ENCODE measurements at regions not wholly inside any gene's neighbourhood (a gene's known extent, or its start where the extent isn't known, plus 50 kb on each side); places are given as distances from the start of the nearest gene placed in this dataset.

GRCh38 chr3:104523136-104523535, 843.6 kb upstream of the ALCAM start:
- Mint-ChIP-seq H3K4me1 (no peaks in the 10 kb centered on the region), H3K9me3 (peaks cover 3% of the 10 kb centered on the region), H3K4me3 (no peak overlapping the region), H3K36me3 (no peaks in the 10 kb centered on the region), H3K27me3 (no peaks in the 10 kb centered on the region), H3K27ac (no peak overlapping the region)
- no peak for DNase-seq

- DNase-seq: no peak
- Mint-ChIP-seq H3K36me3 (no peaks in the 10 kb centered on the region), H3K27me3 (peaks cover 3% of the 10 kb centered on the region), H3K27ac (no peak overlapping the region), H3K4me3 (no peak overlapping the region), H3K4me1 (no peaks in the 10 kb centered on the region), H3K9me3 (no peaks in the 10 kb centered on the region)
These were observed 839.8 kb upstream of the ALCAM start for GRCh38 chr3:104526901-104527401.

- Mint-ChIP-seq H3K4me1 (no peaks in the 10 kb centered on the region), H3K9me3 (peaks cover 8% of the 10 kb centered on the region), H3K4me3 (no peak overlapping the region), H3K27ac (no peak overlapping the region), H3K27me3 (peaks cover 3% of the 10 kb centered on the region), H3K36me3 (no peaks in the 10 kb centered on the region)
- DNase-seq: no peak
These were observed 835.8 kb upstream of the ALCAM start for GRCh38 chr3:104530934-104531333.

- Mint-ChIP-seq H3K4me3 (no peak overlapping the region), H3K27me3 (no peaks in the 10 kb centered on the region), H3K27ac (no peak overlapping the region), H3K4me1 (no peaks in the 10 kb centered on the region), H3K36me3 (no peaks in the 10 kb centered on the region), H3K9me3 (peaks cover 8% of the 10 kb centered on the region)
- DNase-seq: no peak
These were observed 830.0 kb upstream of the ALCAM start for GRCh38 chr3:104536715-104537114.

GRCh38 chr3:104537323-104537722, 829.4 kb upstream of the ALCAM start:
- H3K4me1 Mint-ChIP-seq: no peaks in the 10 kb centered on the region
- H3K9me3 Mint-ChIP-seq: peaks cover 5% of the 10 kb centered on the region
- H3K36me3 Mint-ChIP-seq: no peaks in the 10 kb centered on the region
- no peak for DNase-seq
- H3K4me3 Mint-ChIP-seq: no peak overlapping the region
- no peaks in the 10 kb centered on the region for H3K27me3 Mint-ChIP-seq
- H3K27ac Mint-ChIP-seq: no peak overlapping the region

GRCh38 chr3:104546301-104546700, 820.4 kb upstream of the ALCAM start:
- peaks cover 4% of the 10 kb centered on the region for H3K27me3 Mint-ChIP-seq
- H3K4me1 Mint-ChIP-seq: no peaks in the 10 kb centered on the region
- no peaks in the 10 kb centered on the region for H3K9me3 Mint-ChIP-seq
- DNase-seq: no peak
- no peak overlapping the region for H3K27ac Mint-ChIP-seq
- H3K4me3 Mint-ChIP-seq: no peak overlapping the region
- no peaks in the 10 kb centered on the region for H3K36me3 Mint-ChIP-seq

GRCh38 chr3:104547031-104547430, 819.7 kb upstream of the ALCAM start:
- H3K36me3 Mint-ChIP-seq: no peaks in the 10 kb centered on the region
- no peak for DNase-seq
- H3K9me3 Mint-ChIP-seq: no peaks in the 10 kb centered on the region
- H3K4me3 Mint-ChIP-seq: no peak overlapping the region
- H3K4me1 Mint-ChIP-seq: no peaks in the 10 kb centered on the region
- H3K27me3 Mint-ChIP-seq: peaks cover 4% of the 10 kb centered on the region
- no peak overlapping the region for H3K27ac Mint-ChIP-seq

- Mint-ChIP-seq H3K27ac (no peak overlapping the region), H3K4me3 (no peak overlapping the region)
These were observed 818.3 kb upstream of the ALCAM start for GRCh38 chr3:104548401-104548800.

GRCh38 chr3:104549099-104549714, 817.5 kb upstream of the ALCAM start:
- no peaks in the 10 kb centered on the region for H3K36me3 Mint-ChIP-seq
- H3K4me1 Mint-ChIP-seq: no peaks in the 10 kb centered on the region
- no peaks in the 10 kb centered on the region for H3K9me3 Mint-ChIP-seq
- no peak for DNase-seq
- no peak overlapping the region for H3K4me3 Mint-ChIP-seq
- no peak overlapping the region for H3K27ac Mint-ChIP-seq
- peaks cover 4% of the 10 kb centered on the region for H3K27me3 Mint-ChIP-seq

More at GRCh38 chr3:104548401-104548800, 818.3 kb upstream of the ALCAM start:
- no peak for DNase-seq
- no peaks in the 10 kb centered on the region for H3K4me1 Mint-ChIP-seq
- peaks cover 4% of the 10 kb centered on the region for H3K27me3 Mint-ChIP-seq
- no peaks in the 10 kb centered on the region for H3K36me3 Mint-ChIP-seq
- no peaks in the 10 kb centered on the region for H3K9me3 Mint-ChIP-seq

- no peaks in the 10 kb centered on the region for H3K9me3 Mint-ChIP-seq
- no peaks in the 10 kb centered on the region for H3K36me3 Mint-ChIP-seq
- H3K27me3 Mint-ChIP-seq: peaks cover 7% of the 10 kb centered on the region
- H3K4me3 Mint-ChIP-seq: no peak overlapping the region
- no peak overlapping the region for H3K27ac Mint-ChIP-seq
- no peaks in the 10 kb centered on the region for H3K4me1 Mint-ChIP-seq
- DNase-seq: no peak
These were observed 813.6 kb upstream of the ALCAM start for GRCh38 chr3:104553121-104553520.

GRCh38 chr3:104554425-104554824, 812.3 kb upstream of the ALCAM start:
- Mint-ChIP-seq H3K4me1 (no peaks in the 10 kb centered on the region), H3K36me3 (no peaks in the 10 kb centered on the region), H3K27me3 (peaks cover 4% of the 10 kb centered on the region), H3K9me3 (no peaks in the 10 kb centered on the region), H3K4me3 (no peak overlapping the region), H3K27ac (no peak overlapping the region)
- no peak for DNase-seq

GRCh38 chr3:104555728-104556127, 811.0 kb upstream of the ALCAM start:
- H3K27ac Mint-ChIP-seq: no peak overlapping the region
- no peaks in the 10 kb centered on the region for H3K4me1 Mint-ChIP-seq
- H3K9me3 Mint-ChIP-seq: no peaks in the 10 kb centered on the region
- H3K36me3 Mint-ChIP-seq: no peaks in the 10 kb centered on the region
- H3K4me3 Mint-ChIP-seq: no peak overlapping the region
- no peak for DNase-seq
- peaks cover 4% of the 10 kb centered on the region for H3K27me3 Mint-ChIP-seq

GRCh38 chr3:104556372-104557078, 810.2 kb upstream of the ALCAM start:
- no peak overlapping the region for H3K27ac Mint-ChIP-seq
- H3K4me3 Mint-ChIP-seq: no peak overlapping the region
- no peaks in the 10 kb centered on the region for H3K36me3 Mint-ChIP-seq
- DNase-seq: no peak
- H3K9me3 Mint-ChIP-seq: no peaks in the 10 kb centered on the region
- peaks cover 8% of the 10 kb centered on the region for H3K27me3 Mint-ChIP-seq
- H3K4me1 Mint-ChIP-seq: no peaks in the 10 kb centered on the region

GRCh38 chr3:104561324-104561723, 805.4 kb upstream of the ALCAM start:
- H3K36me3 Mint-ChIP-seq: no peaks in the 10 kb centered on the region
- no peak overlapping the region for H3K27ac Mint-ChIP-seq
- peaks cover 20% of the 10 kb centered on the region for H3K27me3 Mint-ChIP-seq
- H3K9me3 Mint-ChIP-seq: no peaks in the 10 kb centered on the region
- no peak overlapping the region for H3K4me3 Mint-ChIP-seq
- H3K4me1 Mint-ChIP-seq: no peaks in the 10 kb centered on the region
- no peak for DNase-seq

GRCh38 chr3:104564045-104564643, 802.6 kb upstream of the ALCAM start:
- H3K36me3 Mint-ChIP-seq: no peaks in the 10 kb centered on the region
- no peaks in the 10 kb centered on the region for H3K9me3 Mint-ChIP-seq
- H3K27me3 Mint-ChIP-seq: peaks cover 17% of the 10 kb centered on the region
- no peak overlapping the region for H3K27ac Mint-ChIP-seq
- DNase-seq: peak; percentile 30
- H3K4me1 Mint-ChIP-seq: no peaks in the 10 kb centered on the region
- H3K4me3 Mint-ChIP-seq: no peak overlapping the region

GRCh38 chr3:104566054-104566453, 800.7 kb upstream of the ALCAM start:
- H3K9me3 Mint-ChIP-seq: no peaks in the 10 kb centered on the region
- no peaks in the 10 kb centered on the region for H3K36me3 Mint-ChIP-seq

More at GRCh38 chr3:104566054-104566453, 800.7 kb upstream of the ALCAM start:
- Mint-ChIP-seq H3K27ac (no peak overlapping the region), H3K4me1 (no peaks in the 10 kb centered on the region), H3K27me3 (peaks cover 15% of the 10 kb centered on the region), H3K4me3 (no peak overlapping the region)
- DNase-seq: no peak

Data from activated naive CD8-positive, alpha-beta T cell treated with anti-CD3 and anti-CD28 coated beads for 36 hours (primary cell).